Hematopoietic multipotent progenitor cell treated with erythropoietin and hydrocortisone succinate and interleukin-3 and kit ligand, for 4 days (in vitro differentiated cells): ENCODE measurements at regions not wholly inside any gene's neighbourhood (a gene's known extent, or its start where the extent isn't known, plus 50 kb on each side); places are given as distances from the start of the nearest gene placed in this dataset.
A peak's percentile ranks its signal among the peaks of the same experiment; 100 is the strongest.

Source experiments
- DNase-seq: peaks from one replicate; pipeline ENCODE4 v3.0.0-alpha.2; 2015

- no peak for DNase-seq
Observed at GRCh38 chr15:80308002-80308401, 56.0 kb upstream of the CTXND1 start.

- DNase-seq = peak; percentile 45
Observed at GRCh38 chr15:80309769-80310384, 57.9 kb upstream of the CTXND1 start.

DNA sequence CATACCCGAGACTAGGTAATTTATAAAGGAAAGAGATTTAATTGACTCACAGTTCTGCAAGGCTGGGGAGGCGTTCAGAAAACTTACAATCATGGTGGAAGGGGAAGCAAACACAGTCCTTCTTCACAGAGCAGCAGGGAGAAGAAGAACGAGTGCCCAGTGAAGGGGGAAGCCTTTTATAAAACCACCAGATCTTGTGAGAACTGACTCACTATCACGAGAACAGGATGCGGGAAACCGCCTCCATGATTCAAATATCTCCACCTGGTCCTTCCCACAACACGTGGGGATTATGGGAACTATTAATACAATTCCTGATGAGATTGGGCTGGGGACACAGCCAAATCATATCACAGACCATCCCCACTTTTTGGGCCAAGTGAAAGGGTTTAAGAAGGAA, 58.8 kb upstream of the CTXND1 start:
- DNase-seq = no peak

- no peak for DNase-seq
Observed at GRCh38 chr15:80315289-80315987, 63.4 kb upstream of the CTXND1 start.

- no peak for DNase-seq
Observed at GRCh38 chr15:80317389-80318182, 65.6 kb upstream of the CTXND1 start.

- DNase-seq = no peak
Observed at GRCh38 chr15:80321853-80322252, 69.8 kb upstream of the CTXND1 start.

DNA sequence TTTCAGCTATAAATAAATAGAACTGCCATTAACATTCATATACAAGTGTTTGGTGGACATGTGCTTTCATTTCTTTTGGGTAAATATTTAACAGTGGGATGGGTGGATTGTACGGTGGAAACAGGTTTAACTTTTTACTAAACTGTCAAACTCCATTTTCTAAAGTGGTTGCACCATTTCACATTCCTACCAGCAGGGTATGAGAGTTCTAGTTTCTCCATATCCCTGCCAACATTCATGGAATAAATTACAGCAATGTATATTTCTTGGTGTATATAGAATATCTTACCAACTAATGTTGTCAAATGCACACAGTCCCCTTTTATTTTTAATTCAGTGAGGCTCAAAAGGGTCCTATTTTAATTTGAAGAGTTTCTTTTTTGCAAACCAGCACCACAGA, 71.3 kb upstream of the CTXND1 start:
- no peak for DNase-seq

DNA sequence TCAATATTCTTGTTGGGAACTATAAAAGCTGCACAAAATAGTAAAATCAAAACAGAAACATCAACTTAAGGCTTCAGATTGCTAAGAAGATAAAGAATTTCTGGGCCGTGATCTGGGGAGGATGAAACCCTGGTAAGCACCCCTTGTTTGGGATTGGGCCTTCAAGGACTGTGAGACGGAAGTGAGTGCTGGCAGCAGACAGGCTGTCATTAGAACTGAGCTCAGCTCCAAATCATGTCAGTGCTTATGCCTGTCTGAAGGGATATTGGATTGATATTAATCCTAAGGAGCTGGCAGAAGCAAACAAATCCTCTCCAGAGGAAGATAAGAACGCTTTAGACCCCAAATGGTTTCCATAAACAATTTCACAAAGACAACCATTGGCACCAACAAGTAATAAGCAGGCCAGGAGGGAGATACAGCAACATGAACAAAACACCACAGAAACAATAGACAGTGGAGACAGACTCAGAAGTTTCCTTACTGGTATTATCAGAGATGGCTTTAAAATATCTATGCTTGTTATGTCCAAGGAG, 72.6 kb upstream of the CTXND1 start:
- DNase-seq = no peak

DNA sequence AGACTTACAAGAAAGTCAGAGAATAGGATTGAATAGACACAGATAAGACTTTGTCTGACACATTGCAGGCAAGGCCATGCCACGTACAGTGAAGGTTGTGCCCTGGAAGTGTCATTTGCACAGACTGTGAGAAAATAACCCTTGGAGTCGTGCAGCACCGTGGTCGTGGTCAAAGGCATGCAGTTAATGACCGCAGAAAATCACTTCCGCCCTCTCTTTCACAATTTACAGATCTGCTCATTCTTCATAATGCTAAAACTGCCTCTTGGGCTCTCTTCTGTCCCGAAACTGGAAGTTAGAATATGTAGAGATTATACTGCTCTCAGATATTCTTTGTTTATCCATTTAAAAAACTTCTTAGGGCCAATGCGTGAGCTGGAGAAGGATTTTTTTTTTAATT, 73.2 kb upstream of the CTXND1 start:
- DNase-seq = peak; percentile 4

DNA sequence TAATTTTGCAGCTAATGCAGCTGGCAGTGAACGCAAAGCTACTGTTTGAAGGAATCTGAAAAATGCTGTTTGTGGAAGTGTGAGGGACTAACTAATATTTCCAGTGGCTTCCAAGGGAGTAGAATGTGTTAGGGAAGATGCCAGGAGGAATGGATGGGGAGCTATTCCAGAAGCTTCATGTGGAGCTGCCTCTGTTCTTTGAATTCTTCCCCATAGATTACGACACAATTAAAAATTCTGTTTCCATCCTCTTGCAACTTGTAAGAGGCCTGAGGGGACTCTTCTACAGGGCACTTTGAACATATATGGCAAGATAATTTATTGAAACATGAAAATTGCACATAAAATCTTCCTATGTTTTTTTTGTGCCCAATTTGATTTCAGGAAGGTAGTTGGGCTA, 74.3 kb upstream of the CTXND1 start:
- no peak for DNase-seq

GRCh38 chr15:80328496-80328895, 75.7 kb upstream of the ARNT2 start:
- DNase-seq = no peak

GRCh38 chr15:80331886-80332406, 72.2 kb upstream of the ARNT2 start:
- DNase-seq = no peak

DNA sequence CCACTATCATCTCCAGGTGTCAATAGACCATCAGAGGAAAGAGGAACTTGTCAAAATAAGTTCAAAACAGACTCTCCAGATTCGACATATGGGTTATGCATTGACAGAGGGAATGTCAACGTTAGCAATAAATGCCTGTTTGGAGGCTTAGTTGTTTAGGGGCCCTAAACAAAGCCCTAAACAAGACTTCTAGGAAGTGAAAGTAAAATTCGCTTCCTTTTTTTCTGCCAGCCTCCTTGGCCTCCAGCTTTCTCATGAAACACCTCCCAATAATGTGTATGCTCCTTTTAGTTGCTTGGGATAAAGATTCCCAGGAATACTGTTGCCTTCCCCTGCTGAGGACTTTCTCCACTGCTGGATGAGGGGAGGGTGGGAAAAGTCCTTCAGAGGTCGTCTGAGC, 70.9 kb upstream of the ARNT2 start:
- no peak for DNase-seq

DNA sequence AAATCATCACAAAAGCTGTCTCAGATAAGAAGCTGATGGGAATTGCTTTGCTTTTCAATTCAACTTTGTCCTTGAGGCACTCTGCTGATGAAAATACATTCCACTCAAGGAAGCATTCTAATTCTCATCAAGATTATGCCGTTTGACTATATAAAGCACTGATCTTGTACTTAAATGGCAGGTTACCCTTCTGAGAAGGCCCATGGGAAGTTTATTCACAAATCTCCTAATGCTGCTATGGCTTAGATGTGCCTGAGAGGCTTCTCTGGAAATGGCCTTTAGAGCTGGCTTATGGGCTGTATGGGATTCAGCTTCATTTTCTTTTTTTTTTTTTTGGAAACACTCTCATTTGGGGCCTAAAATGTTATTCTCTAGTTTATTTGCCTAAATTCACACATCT, 69.7 kb upstream of the ARNT2 start:
- no peak for DNase-seq

DNA sequence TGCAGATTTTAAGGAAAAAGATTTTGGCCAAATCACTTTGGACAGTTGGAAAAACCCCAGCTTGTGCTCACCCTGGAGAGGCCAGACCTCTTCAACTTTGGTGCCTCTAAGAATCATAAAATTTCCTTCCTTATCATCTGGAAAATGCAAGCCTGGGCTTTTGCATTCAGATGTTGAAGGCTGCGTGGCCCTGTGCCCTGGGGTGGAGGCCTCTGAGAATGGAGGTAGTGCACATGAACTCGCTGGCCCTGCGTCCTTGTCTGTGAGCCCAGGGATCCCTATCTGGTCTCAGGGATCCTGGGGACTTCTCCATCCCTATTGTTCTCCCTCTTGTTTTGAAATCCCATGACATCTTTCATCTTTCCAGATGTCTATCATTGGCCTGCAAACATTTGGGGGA, 64.6 kb upstream of the ARNT2 start:
- DNase-seq = no peak

- no peak for DNase-seq
Observed at GRCh38 chr15:80342148-80342547, 62.0 kb upstream of the ARNT2 start.

GRCh38 chr15:80343554-80343992, 60.6 kb upstream of the ARNT2 start:
- DNase-seq = no peak

GRCh38 chr15:80350941-80351610, 53.1 kb upstream of the ARNT2 start:
- DNase-seq = no peak
